ENCODE measurements at regions not wholly inside any gene's neighbourhood (a gene's known extent, or its start where the extent isn't known, plus 50 kb on each side); places are given as distances from the start of the nearest gene placed in this dataset.
A peak's percentile ranks its signal among the peaks of the same experiment; 100 is the strongest.
"Not testable (repeated sequence)": the region's sequence is repeated elsewhere in the genome, so short reads cannot be mapped to it uniquely, and the experiment has no call there.

DNA sequence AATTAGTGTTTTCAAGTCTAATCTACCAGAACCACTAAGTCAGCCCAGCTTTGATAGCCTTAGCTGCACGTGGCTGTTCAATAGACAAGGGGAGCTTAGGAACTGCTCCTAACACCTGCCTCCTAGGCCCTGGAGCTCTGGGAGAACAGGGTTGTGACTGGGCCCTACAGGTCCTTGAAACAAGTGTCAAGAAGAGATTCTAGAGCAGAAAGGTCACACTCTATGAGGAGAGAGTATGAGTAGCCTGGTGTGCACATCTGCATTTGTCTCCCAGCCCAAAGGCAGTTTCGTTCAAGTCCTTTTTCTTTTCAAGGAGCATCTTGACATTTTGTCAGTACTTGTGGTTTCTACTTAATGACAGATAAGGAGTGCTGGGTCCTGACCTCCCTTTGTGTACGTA is 206.1 kb downstream of the PRELID2 start:
- no peak for TF ChIP-seq POLR2A (IDR thresholded peaks at IDR 0.05; ENCODE audit: low read length)
- TF ChIP-seq GATA1 (IDR thresholded peaks at IDR 0.05; ENCODE audit: low read depth, low read length), result no peak
- no peak for DNase-seq

DNA sequence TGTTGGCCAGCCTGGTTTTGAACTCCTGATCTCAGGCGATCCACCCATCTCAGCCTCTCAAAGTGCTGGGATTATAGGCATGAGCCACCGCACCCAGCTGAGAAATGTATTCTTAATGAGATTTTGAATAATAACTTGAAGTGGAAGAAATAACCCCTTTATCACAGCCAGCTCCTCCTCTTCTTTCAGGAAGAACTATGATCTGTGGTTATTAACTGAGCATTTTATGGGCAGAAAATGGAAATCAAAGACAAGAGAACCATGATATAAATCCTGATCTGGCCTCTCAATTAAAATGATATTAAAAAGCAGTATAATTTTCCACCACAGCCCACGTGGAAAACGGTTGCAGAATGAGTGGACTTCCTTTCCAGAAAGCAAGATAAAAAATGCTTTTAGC is 206.6 kb downstream of the PRELID2 start:
- no peak for DNase-seq
- TF ChIP-seq POLR2A (IDR thresholded peaks at IDR 0.05; ENCODE audit: low read length) (no peak), GATA1 (IDR thresholded peaks at IDR 0.05; ENCODE audit: low read depth, low read length) (no peak)

DNA sequence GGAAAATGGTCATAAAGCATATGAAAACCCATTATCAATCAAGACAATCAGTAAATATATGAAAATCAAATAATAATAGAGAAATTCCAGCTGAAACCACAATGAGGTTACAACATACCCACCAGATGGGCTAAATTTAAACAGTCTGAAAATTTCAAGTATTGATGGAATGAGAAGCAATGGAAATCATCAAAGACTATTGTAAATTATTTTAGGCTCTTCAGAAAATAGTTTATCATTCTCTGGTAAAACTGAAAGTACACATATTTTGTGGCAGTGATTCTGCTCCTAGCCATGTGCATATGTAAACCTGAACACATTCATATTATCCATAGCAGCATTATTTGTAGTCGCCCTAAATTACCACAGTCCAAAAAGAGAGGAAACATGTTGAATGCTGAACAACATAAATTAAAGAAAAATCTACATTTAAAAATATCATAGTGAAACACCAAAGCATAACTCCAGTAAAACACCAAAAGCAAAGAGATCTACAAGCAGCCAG is 215.3 kb downstream of the PRELID2 start:
- DNase-seq, result no peak
- TF ChIP-seq POLR2A (IDR thresholded peaks at IDR 0.05; ENCODE audit: low read length) (no peak), GATA1 (IDR thresholded peaks at IDR 0.05; ENCODE audit: low read depth, low read length) (no peak)

DNA sequence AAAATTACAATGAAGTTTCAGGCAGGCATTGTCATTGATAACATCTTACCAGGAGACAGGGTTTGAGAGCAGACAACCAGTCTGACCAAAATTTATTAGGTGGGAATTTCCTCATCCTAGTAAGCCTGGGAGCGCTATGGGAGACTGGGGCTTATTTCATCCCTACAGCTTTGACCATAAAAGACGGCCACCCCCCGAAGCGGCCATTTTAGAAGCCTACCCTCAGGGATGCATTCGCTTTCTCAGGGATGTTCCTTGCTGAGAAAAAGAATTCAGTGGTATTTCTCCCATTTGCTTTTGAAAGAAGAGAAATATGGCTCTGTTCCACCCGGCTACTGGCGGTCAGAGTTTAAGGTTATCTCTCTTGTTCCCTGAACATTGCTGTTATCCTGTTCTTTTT is 218.4 kb downstream of the PRELID2 start:
- DNase-seq, result not testable (repeated sequence)

DNA sequence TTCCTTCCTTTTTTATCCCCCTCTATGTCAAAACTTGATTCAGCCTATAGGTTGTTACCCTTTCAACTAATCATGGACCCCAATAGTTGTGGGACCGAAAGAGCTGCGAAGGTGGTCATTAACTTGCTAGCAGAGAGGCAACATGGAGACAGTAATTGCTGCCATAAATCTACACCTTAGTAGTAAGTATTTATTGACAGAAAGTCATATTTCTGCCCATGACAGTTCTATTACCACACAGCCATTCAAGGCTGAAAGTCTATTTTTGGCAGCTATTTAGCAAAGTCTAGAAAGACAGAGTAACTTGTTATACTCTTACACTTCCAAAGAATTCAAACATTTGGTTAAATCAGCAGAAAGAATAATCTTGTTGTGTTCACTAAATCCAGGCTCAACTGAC is 236.2 kb downstream of the PRELID2 start:
- no peak for DNase-seq
- no peak for TF ChIP-seq GATA1 (IDR thresholded peaks at IDR 0.05; ENCODE audit: low read depth, low read length)
- TF ChIP-seq POLR2A (IDR thresholded peaks at IDR 0.05; ENCODE audit: low read length), result no peak

DNA sequence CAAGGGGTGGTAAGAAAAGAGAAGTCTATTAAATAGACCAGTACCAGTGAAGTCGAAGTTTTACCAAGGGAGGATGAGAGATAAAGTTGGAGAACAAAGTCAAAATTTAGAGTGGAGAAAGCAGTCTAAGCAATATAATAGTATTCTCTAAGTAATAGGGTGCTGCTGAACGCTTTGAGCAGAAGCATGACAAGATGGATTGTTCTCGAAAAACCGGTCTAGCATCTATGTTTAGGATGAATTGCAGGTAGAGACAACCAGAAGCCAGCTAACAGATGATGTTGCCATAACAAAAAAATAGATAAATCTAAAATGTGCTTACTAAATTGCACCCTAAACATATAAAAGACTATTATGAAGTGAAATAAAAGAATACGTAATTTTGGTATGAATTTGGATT is 237.0 kb downstream of the PRELID2 start:
- TF ChIP-seq GATA1 (IDR thresholded peaks at IDR 0.05; ENCODE audit: low read depth, low read length) (no peak), POLR2A (IDR thresholded peaks at IDR 0.05; ENCODE audit: low read length) (no peak)
- no peak for DNase-seq

DNA sequence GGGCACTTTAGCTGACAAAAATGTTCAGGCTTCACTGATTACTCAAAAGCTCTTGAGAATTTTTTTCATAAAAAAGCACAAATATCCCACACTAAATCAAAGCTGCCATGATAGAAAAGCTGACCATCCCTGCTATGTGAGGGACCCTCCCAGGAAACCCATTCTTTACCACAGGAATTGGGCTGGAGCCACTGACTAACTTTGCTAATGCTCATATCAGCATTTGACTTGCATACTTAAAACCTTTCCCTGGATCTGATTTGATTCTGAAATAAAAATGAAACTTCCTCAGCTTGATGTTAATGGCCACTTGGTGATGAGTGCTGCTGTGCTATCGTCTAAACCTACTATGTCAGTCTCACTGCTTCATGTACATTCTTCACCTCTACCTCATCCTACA is 243.6 kb downstream of the PRELID2 start:
- TF ChIP-seq POLR2A (IDR thresholded peaks at IDR 0.05; ENCODE audit: low read length) (no peak), GATA1 (IDR thresholded peaks at IDR 0.05; ENCODE audit: low read depth, low read length) (no peak)
- no peak for DNase-seq

DNA sequence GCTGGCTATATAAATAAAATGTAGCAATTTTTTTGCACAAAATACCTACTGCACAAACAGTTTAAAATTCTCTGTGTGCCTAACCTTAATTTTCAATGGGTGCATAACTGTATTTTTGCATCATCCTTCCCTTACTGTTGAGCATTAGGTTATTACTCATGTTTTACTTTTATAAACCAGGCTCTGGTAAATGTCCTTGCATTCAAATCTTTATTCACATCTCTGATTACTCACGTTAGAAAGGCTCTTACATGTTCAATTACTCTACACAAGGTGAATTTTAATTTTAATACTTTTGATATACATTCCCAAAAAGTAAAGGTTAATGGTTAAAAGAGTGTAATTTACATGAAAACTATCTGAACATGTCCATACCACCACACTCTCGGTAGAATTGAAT is 246.1 kb downstream of the PRELID2 start:
- DNase-seq, result no peak
- no peak for TF ChIP-seq POLR2A (IDR thresholded peaks at IDR 0.05; ENCODE audit: low read length)
- TF ChIP-seq GATA1 (IDR thresholded peaks at IDR 0.05; ENCODE audit: low read depth, low read length), result no peak

DNA sequence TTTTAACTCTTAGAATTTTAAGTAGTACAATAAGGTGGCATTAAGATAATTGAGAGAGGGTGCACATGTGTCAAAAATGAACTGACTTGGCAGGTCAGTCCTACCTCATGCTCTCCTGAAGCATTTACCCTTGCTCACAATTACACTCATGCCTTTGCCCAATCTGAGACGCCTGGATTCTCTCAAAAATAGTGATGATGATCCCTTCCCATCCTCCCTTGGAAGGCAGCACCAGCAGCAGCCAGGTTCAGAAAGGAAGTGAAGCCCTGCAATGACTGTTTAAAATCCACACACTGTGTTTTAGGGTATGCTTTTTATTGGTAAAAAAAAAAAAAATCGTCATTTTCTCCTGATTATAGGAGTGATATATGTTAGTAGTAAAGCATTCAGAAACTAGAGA is 246.6 kb downstream of the PRELID2 start:
- no peak for DNase-seq
- TF ChIP-seq GATA1 (IDR thresholded peaks at IDR 0.05; ENCODE audit: low read depth, low read length), result no peak
- TF ChIP-seq POLR2A (IDR thresholded peaks at IDR 0.05; ENCODE audit: low read length), result no peak

DNA sequence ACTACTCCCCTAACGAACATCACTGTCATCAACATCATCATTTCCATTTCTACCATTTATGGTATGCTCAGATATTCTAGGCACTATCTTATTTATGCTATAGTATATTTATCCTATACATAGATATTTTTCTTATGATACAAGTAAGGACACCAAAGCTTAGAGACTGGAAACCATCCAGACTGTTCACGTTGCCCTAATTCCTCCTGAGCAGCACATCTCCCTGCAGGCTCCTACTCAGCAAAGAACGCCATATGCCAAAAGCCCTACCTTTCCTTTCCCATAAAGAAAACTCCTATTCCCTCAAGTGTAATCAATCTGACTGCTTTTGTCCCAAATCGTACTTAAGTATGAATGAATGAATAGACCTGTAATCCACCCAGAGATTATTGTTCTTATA is 247.0 kb downstream of the PRELID2 start:
- DNase-seq, result no peak

DNA sequence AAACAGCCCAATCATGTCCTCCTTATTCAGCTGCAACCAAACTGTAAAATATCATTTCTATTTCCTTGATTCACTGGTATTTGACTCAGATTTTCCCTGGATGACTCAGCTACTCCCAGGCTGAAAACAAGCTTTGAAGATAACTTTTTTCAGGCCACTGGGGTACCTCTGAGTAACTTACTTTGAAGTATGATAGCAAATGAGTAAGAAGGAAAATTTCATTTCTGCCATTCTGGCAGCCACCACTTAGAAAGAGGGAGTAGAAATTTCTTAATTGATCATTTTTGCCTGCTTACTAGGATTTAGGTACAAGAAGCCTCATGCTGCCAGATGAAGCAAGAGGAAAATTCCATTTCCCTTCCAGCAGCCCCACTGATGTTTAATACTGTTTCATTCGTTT is 247.4 kb downstream of the PRELID2 start:
- TF ChIP-seq POLR2A (IDR thresholded peaks at IDR 0.05; ENCODE audit: low read length) (no peak), GATA1 (IDR thresholded peaks at IDR 0.05; ENCODE audit: low read depth, low read length) (no peak)
- DNase-seq, result peak in 1 of 2 experiments; percentile 4

More for the DNA sequence above, 247.0 kb downstream of the PRELID2 start:
- TF ChIP-seq POLR2A (IDR thresholded peaks at IDR 0.05; ENCODE audit: low read length) (no peak), GATA1 (IDR thresholded peaks at IDR 0.05; ENCODE audit: low read depth, low read length) (no peak)

DNA sequence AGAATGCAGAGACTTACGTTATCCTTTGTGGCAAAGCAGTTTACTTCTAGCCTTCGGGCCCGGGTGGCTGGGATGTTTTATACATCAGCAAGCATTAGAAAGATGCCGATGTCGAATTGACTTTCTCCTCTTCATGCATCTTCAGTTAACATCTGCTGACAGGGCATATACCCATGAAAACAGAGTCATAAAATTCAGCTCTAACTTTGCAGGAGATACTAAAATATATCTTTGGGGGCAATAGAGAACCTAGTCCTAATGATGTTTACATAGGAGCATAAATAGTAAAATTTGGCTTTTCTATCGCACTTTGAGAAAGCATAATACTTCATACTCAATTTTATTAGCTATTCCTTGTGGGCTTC is 247.9 kb downstream of the PRELID2 start:
- no peak for DNase-seq
- TF ChIP-seq GATA1 (IDR thresholded peaks at IDR 0.05; ENCODE audit: low read depth, low read length), result no peak
- TF ChIP-seq POLR2A (IDR thresholded peaks at IDR 0.05; ENCODE audit: low read length), result no peak

DNA sequence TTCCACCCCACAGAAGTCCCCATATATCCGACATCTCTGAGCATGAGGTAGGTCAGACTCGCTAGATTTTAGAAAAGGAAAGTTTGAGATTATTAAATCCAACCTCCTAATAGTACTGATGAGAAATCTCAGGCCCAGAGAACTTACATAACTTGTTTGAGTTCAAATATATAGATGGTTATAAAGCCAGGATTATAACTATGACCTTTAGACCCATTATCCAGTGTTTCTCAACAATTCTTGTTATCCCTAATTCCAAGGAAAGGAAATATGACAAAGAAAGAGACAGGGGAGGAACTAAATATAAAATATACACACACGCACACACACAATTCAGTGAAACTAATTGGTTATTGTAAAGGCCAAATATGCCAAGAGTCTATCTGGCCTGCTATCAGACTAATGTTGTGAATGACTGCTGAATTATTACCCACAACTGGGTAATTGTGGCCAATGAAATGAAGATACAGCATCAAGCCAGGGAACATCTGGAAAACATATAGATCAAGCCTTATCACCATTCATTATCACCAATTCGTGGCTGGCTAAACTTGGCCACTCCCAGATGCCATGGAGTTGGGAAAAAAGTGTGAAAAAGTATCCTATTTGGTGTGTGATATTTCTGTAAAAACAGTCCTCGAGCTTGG is 248.4 kb downstream of the PRELID2 start:
- no peak for TF ChIP-seq POLR2A (IDR thresholded peaks at IDR 0.05; ENCODE audit: low read length)
- TF ChIP-seq GATA1 (IDR thresholded peaks at IDR 0.05; ENCODE audit: low read depth, low read length), result no peak
- DNase-seq, result no peak

DNA sequence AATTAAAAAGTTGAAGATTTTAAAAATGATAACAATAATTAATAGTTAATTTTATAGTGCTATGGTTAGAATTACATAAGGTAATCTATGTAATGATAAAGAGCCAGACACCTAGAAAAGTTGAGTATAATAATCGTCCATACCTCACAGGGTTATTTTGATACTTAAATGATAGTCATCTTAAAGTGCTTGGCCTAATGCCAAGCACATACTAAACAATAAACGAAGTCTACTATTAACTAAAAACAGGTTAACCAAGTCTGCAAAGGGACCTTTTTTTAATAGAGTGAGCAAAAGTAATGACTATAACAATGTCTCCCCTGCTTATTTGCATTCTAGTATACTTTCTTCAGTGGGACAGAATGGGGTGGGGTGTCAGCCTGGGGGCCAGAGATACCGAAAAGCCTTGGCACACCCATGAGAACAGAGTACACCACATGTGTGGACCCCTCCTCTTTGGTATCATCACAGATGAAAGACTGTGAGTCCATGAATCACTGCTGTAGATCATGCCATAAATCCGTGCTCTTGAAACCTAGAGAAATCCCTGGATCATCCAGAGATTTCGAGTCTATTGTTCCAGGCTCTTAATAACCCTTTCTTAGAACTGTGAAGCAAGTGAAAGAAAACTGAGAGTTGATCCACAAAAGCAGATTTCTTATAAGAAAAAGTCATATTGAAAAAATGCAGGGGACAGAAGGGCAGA is 249.5 kb downstream of the PRELID2 start:
- peak in 1 of 2 experiments; percentile 6 for DNase-seq
- no peak for TF ChIP-seq GATA1 (IDR thresholded peaks at IDR 0.05; ENCODE audit: low read depth, low read length)
- no peak for TF ChIP-seq POLR2A (IDR thresholded peaks at IDR 0.05; ENCODE audit: low read length)

DNA sequence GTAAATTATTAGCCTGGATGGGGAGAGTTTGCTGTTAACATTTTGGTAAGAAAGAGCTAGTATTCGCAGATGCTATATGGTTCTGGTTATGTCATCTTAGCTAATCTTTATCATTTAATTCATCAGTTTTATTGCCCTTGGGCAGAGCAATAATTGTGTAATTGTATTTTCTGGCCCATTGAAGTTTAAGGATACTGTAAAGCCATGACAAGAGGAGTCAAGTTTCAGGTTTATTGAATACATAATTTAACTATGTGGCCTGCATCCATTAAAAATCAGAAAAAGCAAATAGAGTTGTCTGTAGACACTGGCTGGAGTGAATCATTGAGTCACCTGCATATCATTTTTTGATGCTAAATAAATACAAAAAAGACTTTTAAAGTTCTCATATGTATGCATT is 255.8 kb downstream of the PRELID2 start:
- TF ChIP-seq POLR2A (IDR thresholded peaks at IDR 0.05; ENCODE audit: low read length) (no peak), GATA1 (IDR thresholded peaks at IDR 0.05; ENCODE audit: low read depth, low read length) (no peak)
- no peak for DNase-seq
